Superior temporal gyrus (tissue), 1 donor: ENCODE measurements at regions not wholly inside any gene's neighbourhood (a gene's known extent, or its start where the extent isn't known, plus 50 kb on each side); places are given as distances from the start of the nearest gene placed in this dataset.
A peak's percentile ranks its signal among the peaks of the same experiment; 100 is the strongest.
"Not testable (repeated sequence)": the region's sequence is repeated elsewhere in the genome, so short reads cannot be mapped to it uniquely, and the experiment has no call there.

Experiments
- DNase-seq: peaks from one replicate; pipeline ENCODE4 v3.0.0-alpha.2; 2016; ENCODE audit errors: extremely low spot score

DNA sequence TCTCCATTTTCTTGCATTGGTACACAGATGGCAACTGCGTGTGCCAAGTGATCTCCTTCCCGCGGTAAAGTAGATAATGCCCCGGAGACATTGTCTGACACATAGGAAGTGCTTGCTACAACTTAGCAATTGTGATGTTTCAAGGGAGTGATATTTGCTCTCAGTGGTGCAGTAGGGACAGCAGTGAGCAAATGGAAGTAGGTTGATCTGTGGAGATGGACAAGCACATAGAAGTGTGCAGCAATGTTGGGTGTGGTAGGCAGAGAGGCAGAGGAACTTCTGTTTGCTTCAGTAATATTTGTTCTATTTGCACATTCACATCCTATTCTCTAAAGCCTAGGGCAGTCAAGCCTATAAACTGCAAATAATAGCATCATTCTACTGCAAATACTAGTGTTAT is 846.7 kb upstream of the PRKX start:
- DNase-seq: no peak

DNA sequence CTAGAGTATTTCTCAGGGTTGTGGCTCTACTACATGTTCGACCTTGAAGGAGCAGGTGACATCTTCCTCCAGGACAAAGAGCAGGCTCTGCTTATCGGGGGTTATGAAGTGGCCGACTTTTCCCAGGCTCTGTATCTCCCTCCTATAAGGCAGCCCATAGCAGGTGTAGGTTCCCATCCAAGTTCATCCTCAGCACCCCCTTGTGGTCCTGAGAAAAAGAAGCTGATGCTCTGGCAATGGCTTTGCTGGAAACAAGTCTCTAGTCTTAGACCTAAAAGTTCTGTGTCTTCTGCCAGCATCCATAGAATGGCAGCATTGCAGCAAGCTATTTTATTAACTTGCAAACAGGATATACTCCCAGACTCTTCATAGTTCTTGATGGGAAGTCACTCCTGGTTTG is 836.6 kb upstream of the PRKX start:
- no peak for DNase-seq

DNA sequence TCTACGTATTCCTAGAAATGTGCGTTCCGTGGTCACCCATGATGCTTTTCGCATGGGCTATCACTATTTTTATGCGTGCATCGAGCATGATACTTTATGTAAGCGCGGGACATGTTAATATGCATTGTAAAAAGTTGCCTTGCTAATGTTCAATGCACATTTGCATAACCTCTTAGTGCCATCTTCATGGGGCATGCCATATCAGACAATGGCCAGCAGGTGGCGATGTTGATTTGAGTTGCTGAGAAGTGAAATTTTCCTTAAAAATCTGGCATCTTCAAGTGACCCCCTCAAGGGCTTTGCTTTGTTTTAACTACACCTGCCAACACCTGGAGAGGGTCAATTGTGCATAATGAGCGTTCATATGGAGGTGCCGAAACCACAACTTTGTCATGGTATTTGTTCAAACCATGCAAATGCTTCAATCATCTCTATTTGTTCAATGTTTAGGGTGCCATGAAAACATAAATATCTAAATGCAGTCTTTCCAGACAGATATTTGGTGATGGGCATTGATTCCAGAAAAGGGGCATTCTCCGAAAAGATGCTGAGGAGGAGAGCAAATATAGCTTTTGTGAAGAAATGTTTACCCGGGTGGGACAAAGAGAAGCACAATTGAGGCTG is 833.9 kb upstream of the PRKX start:
- DNase-seq: peak; percentile 82

DNA sequence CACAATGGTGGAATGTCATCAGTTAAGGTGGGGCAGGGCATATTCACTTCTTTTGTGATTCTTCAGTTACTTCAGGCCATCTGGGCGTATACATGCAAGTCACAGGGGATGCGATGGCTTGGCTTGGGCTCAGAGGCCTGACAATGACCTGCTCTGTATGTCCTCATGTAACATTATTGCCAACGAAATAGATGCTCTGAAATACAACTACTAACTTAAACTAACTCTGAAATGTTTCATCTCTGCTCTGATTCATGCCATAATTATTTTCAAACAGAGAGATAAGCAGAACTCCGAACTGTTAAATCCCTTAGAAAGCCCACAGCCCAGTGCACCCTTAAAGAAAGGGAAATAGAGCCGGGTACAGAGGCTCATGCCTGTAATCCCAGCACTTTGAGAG is 832.7 kb upstream of the PRKX start:
- not testable (repeated sequence) for DNase-seq

DNA sequence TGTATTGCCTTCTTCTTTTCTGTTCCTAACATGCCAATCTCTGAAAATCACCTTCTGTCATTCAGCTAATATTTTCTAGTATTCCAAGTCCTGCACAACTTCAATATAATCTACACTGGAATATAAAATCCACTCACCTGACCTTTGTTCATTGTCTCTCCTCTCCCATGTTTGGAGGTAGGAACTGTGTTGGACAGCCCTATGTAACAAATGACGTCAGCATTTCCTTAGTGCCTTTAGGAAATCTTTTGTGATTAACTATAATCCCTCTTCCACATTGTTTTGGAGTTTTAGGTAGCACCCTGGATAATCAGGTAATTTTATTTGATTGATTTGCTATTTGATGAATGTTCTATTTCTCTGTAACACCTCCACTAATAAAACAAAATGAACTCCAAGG is 814.8 kb upstream of the PRKX start:
- DNase-seq: no peak

- no peak for DNase-seq
These were observed 772.5 kb upstream of the PRKX start for GRCh38 chrX:4485912-4486311.

GRCh38 chrX:4484266-4484665 is 770.8 kb upstream of the PRKX start:
- DNase-seq: no peak

- DNase-seq: no peak
These were observed 738.1 kb upstream of the PRKX start for GRCh38 chrX:4451591-4451990.

DNA sequence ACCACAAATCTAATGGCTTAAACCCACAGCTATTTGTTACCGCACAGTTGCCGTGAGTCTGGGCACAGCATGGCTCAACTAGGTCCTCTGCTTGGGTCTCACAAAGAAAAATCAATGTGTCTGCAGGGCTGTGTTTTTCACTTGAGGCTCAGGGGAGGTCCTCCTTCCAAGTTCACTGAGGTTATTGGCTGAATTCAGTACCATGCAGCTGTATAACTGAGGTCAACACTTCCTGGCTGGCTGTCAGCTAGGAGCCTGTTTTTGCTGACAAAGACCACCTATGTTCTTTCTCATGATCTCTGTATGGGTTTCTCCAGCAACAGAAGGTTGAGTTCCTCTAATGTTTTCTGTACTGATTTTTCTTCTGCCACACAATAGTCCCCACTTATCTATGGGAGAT is 736.7 kb upstream of the PRKX start:
- DNase-seq: no peak

DNA sequence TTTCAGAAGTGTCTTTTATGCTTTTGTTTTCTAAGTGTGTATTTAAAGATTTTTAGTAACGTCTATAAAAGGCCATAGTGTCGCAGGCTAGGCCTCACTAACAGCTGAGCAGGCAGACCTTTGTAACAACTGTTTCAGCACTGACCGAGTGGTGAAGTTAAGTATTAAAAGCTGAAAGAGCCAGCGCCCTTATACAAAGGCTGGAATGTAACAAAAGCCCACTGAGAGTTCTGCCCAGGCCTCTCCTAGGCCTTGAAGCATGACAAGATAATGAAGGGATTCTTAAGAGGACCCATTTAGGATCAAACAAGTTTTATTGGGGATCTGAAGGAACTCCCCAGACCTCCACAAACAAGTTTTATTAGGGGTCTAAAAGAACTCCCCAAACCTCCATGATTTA is 722.5 kb upstream of the PRKX start:
- no peak for DNase-seq

DNA sequence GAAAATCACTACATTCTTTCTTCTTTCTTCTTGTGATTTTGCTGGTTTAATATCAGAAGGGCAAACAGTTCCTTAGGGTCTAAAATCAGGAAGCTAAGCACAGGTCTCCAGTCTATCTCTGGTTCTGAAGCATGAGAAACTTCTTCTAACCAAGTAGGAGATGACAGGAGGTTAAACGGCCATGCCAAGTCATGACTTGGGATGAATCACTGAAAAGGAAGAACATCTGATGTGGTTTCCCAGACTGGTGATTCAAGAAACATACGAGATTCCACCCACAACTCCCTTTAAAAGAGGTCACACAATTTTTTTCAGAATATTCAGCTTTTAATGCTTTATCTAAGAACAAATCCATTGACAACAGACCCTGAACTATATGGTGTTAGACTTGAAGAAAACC is 684.0 kb upstream of the PRKX start:
- DNase-seq: no peak

DNA sequence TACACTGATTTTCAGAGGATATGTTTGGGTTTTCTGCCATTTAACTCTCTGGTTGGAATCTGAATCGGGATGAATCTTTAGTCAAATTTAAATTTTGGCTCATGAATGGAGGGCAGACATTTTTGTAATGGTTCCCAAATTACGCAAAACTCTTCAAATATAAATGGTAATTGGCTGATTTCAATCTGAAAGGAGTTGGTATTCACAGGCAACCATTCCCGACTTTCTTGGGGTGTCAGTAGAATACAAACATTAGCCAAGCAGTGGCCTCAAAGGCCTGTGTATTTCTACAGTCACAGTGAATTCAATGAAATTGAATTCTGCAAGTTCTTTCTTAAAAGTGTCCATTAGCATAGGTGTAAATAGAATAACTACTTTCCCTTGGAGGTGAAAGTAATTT is 668.8 kb upstream of the PRKX start:
- no peak for DNase-seq

GRCh38 chrX:4380710-4381109 is 667.3 kb upstream of the PRKX start:
- DNase-seq: no peak

DNA sequence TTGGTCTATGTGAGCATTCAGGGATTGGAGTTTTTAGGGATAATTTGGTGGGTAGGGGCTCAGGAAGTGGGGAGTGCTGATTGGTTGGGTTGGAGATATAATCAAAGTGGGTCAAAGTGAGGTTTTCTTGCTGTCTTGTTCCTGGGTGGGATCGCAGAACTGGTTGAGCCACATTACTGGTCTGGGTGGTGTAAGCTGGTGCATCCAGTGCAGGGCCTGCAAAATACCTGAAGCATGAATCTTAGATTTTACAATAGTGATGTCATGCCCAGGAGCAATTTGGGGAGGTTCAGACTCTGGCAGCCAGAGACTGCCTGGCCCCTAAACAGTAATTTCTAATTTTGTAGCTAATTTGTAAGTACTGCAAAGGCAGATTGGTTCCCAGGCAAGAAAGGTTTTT is 665.6 kb upstream of the PRKX start:
- DNase-seq: no peak

GRCh38 chrX:4373791-4374190 is 660.3 kb upstream of the PRKX start:
- DNase-seq: no peak

DNA sequence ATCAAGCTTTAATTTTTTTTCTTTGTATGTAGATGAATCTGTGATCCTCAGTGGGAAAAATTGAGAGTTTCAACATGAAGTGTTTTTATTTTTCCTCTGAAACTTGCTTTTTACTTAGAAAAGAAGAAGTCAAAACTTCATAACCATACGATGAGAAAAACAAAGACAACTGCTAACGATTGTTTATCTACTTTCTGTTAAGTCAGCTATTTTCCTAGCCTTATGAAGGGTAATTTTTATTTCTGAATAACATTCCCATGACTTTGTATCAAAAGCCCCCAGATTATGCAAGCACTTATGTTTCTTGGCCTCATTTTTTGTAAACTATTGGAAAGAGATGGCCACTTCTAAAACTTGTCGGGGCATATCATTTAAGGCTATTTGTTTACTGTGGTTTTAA is 645.1 kb upstream of the PRKX start:
- DNase-seq: no peak

DNA sequence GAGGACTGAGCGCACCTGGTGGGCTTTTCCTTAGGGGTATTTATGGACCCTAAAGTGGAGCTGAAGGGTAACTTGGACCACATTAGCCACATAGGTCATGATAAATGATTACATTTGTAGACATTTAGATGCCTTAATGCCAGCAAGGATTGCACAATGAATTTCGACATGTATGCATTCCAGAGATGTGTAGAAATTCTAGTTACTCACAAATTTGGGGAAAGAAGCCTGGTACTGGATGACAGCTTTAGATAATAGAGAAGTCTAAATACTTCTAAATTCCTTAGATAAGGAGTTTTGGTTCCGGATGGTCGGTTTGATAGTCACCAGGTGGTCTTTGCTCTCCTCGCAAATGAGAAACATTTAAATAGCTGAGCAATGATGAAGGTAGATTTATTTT is 609.5 kb upstream of the PRKX start:
- DNase-seq: no peak

GRCh38 chrX:4320436-4320947 is 607.0 kb upstream of the PRKX start:
- peak; percentile 20 for DNase-seq

GRCh38 chrX:4315891-4316290 is 602.4 kb upstream of the PRKX start:
- no peak for DNase-seq

DNA sequence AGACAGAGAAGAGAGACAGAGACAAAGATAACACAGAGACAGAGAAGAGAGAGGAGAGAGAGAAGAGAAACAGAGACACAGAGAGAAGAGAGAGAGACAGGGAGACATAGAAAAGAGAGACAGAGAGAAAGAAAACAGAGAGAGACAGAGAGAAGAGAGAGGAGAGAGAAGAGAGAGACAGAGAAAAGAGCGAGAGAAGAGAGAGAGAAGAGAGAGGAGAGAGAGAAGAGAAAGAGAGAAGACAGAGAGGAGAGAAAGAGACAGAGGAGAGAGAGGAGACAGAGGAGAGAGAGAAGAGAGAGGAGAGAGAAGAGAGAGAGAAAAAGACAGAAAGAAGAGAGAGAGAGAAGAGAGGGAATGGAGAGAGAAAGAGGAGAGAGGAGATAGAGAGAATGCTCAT is 601.1 kb upstream of the PRKX start:
- no peak for DNase-seq

DNA sequence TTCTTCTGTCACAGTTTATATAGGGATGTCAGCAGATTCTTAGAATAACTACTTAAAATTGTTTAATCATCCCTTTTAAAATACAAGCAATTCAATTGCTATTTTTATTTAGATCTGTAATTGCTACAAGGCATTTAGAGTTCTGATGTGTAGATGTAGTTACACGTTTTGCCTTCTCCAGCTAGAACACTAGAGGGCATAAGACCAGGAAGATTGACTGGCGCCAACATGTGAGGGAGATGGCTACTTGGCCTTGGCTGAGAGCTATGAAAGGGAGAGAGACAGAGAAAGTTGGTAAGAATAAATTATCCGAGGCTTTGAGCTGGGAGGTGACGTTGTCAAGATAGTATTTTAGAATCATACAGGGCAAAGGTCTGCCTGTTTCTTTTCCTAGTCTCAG is 563.7 kb upstream of the PRKX start:
- no peak for DNase-seq

DNA sequence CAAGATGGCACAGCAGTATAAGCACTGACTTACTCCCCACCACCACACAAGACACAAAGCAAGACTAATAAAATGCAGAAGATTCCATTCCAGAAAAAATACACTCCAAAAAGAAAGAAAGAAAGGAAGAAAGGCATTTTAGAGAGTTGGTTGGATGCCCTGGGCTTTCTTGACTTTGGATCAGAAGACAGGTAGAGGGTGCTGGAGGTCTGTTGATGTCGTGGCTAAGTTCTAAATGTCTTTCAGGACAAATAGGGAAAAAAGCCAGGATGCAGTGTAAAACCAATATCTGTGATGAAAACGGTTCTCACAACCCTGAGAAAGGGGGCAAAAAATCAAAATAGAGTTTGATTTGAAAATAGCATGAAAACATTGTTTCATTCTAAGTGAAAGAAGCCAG is 555.2 kb upstream of the PRKX start:
- no peak for DNase-seq

DNA sequence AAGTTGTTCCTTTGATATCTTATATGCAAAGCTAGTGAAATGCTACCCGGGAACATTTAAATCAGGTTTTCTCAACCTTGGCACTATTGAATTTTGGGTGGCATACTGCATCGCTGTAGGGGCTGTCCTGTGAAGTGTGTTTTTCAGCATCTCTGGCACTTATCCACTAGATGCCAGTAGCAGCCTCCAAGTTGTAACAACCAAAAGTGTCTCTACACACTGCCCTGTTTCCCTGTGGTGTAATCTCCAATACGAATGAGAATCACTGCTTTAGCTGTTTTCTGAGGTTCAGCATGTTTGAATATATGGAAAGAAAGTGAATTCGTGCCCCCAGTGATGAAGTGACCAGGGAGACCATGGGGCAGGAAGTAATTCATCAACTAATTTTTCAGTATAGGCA is 551.6 kb upstream of the PRKX start:
- no peak for DNase-seq

GRCh38 chrX:4263030-4263803 is 549.8 kb upstream of the PRKX start:
- no peak for DNase-seq
